GM13976 (cell line): ENCODE measurements at regions not wholly inside any gene's neighbourhood (a gene's known extent, or its start where the extent isn't known, plus 50 kb on each side); places are given as distances from the start of the nearest gene placed in this dataset.

Source experiments
- DNase-seq: peaks from one replicate; pipeline ENCODE4 v3.0.0; 2012; ENCODE audit warnings: low spot score
- in situ Hi-C: fragments of 300-500 bp; cut with MboI; formaldehyde crosslinking; loops from one replicate; pipeline ENCODE4 v1.12.0; 2022; ENCODE audit warnings: low sequenced_read_pairs, mixed read lengths, inconsistent platforms; ENCODE audit not compliant: unreplicated experiment
- TF ChIP-seq, protein P1 (sequence below): IDR thresholded peaks from 2 replicates; pipeline ENCODE4 v1.5.1; 2012; ENCODE audit warnings: borderline replicate concordance, mild to moderate bottlenecking; ENCODE audit not compliant: insufficient read depth; ENCODE audit errors: extremely low read depth, missing control alignments, control extremely low read depth

DNA sequence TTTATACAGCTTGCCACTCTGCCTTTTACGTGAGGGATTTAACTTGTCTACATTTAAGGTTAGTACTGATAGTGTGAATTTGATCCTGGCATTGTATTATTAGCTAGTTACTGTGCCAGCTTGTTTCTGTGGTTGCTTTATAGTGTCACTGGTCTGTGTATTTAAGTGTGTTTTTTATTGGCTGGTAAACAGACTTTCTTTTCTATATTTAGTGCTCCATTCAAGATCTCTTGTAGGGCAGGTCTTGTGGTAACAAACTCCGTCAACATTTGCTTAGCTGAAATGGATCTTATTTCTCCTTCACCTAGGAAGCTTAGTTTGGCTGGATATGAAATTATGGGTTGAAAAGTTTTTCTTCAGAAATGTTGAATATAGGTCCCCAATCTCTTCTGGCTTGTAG lies 1971.0 kb upstream of the LRRTM1 start:
- TF ChIP-seq, protein P1, sequence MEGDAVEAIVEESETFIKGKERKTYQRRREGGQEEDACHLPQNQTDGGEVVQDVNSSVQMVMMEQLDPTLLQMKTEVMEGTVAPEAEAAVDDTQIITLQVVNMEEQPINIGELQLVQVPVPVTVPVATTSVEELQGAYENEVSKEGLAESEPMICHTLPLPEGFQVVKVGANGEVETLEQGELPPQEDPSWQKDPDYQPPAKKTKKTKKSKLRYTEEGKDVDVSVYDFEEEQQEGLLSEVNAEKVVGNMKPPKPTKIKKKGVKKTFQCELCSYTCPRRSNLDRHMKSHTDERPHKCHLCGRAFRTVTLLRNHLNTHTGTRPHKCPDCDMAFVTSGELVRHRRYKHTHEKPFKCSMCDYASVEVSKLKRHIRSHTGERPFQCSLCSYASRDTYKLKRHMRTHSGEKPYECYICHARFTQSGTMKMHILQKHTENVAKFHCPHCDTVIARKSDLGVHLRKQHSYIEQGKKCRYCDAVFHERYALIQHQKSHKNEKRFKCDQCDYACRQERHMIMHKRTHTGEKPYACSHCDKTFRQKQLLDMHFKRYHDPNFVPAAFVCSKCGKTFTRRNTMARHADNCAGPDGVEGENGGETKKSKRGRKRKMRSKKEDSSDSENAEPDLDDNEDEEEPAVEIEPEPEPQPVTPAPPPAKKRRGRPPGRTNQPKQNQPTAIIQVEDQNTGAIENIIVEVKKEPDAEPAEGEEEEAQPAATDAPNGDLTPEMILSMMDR: no peak
- in situ Hi-C loops: no loop called here
- no peak for DNase-seq

DNA sequence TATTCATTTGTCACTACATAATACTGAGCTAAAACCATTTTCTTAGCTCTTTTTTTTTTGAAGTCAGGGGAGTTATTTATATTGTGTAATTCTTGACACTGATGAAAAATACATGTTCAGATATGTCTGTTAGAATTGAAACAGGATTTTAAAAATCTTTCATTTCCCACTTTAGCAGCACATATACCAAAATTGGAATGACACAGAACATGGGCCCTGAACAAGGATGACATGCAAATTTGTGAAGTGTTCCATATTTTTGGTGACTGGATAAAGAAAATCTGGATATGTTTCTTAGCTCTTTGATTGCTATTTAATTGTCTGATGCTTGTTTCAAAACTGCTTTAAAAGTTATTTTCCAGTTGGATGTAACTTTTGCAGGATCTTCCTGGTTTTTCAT lies 1963.9 kb upstream of the LRRTM1 start:
- no peak for DNase-seq
- in situ Hi-C loops: no loop called here
- TF ChIP-seq, protein P1: no peak

GRCh38 chr2:82260521-82260920 lies 1956.0 kb upstream of the LRRTM1 start:
- DNase-seq: no peak
- TF ChIP-seq, protein P1: no peak
- in situ Hi-C loops: no loop called here

DNA sequence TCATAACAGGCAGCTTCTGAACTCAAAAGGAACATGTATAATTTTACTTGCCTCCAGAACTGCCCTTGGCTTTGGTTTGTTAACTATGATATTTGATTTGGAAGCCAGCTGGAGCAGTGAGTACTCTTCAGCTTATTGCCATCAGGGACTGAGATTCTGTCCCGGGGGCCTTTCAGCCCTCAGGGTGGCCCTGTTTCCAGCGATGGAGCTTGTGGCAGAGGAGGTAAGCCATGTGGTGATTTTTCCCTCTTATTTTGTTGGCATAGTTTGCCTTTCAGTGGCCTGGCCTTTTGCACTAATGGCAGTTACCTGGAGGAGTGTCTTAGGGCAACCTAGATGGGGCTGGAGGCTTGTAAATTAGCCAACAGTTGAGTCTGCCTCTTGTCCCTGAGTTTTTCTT lies 1955.0 kb upstream of the LRRTM1 start:
- in situ Hi-C loops: no loop called here
- TF ChIP-seq, protein P1: no peak
- no peak for DNase-seq

- TF ChIP-seq, protein P1: no peak
- no peak for DNase-seq
- in situ Hi-C loops: no loop called here
Observed at GRCh38 chr2:82257796-82258555, 1953.4 kb upstream of the LRRTM1 start.

DNA sequence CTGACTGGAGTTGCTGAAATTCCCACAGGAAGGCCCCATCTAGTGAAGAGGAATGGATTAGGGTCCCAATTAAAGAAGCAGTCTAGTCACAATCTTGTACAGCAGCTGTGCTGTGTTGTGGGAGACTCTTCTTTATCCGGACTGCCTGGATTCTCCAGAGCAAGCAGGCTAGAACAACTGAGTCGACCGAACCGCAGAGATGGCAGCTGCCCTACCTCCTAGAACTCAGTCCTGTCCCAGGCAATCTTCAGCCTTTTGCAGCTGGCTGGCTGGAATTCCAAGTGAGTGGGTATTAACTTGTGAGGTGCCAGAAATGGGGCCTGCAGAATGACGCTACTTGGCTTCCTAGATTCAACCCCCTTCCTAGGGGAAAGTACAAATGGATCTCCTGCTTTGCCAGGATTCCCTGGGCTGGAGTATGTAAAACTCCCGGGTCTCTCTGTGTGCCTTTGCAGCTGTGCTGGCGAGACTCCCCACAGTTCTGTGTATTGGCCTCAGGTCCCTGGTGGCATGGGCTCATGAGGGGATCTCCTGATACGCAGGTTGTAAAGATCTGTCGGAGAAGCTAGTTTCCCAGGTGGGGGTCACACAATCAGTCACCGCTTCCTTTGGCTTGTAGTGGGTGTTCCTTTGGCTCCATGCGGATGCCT lies 1952.6 kb upstream of the LRRTM1 start:
- no peak for DNase-seq
- TF ChIP-seq, protein P1: no peak
- in situ Hi-C loops: no loop called here
